AG09309 (cell line): ENCODE measurements at regions not wholly inside any gene's neighbourhood (a gene's known extent, or its start where the extent isn't known, plus 50 kb on each side); places are given as distances from the start of the nearest gene placed in this dataset.

Experiments
- DNase-seq: peaks from one replicate; pipeline ENCODE4 v3.0.0-alpha.2; 2010; ENCODE audit warnings: low read depth
- H3K4me3 ChIP-seq: 2 replicates; pipeline ENCODE4 v1.5.1; 2011; ENCODE audit warnings: mild to moderate bottlenecking, low read depth, low read length, moderate library complexity; ENCODE audit not compliant: control insufficient read depth
- CTCF ChIP-seq: IDR thresholded peaks from 2 replicates; pipeline ENCODE4 v1.5.1; 2011; ENCODE audit warnings: mild to moderate bottlenecking, low read depth, low read length, inconsistent platforms; ENCODE audit not compliant: insufficient read depth, control insufficient read depth; ENCODE audit errors: missing control alignments

- no peak for TF ChIP-seq CTCF
- no peak for DNase-seq
- no peak overlapping the region for H3K4me3 ChIP-seq
Observed at GRCh38 chr16:17606460-17606859, 135.7 kb upstream of the XYLT1 start.

GRCh38 chr16:17605784-17606183 lies 135.0 kb upstream of the XYLT1 start:
- no peak for TF ChIP-seq CTCF
- no peak for DNase-seq

GRCh38 chr16:17603626-17604025 lies 132.9 kb upstream of the XYLT1 start:
- TF ChIP-seq CTCF: no peak
- DNase-seq: no peak
- no peak overlapping the region for H3K4me3 ChIP-seq

More at GRCh38 chr16:17605784-17606183, 135.0 kb upstream of the XYLT1 start:
- no peak overlapping the region for H3K4me3 ChIP-seq

- no peak overlapping the region for H3K4me3 ChIP-seq
- DNase-seq: no peak
- no peak for TF ChIP-seq CTCF
Observed at GRCh38 chr16:17602678-17603077, 131.9 kb upstream of the XYLT1 start.

- no peak overlapping the region for H3K4me3 ChIP-seq
- TF ChIP-seq CTCF: no peak
- DNase-seq: no peak
Observed at GRCh38 chr16:17598968-17599367, 128.2 kb upstream of the XYLT1 start.

GRCh38 chr16:17591655-17592405 lies 121.1 kb upstream of the XYLT1 start:
- peak overlapping the region; percentile 21 for H3K4me3 ChIP-seq
- TF ChIP-seq CTCF: no peak
- DNase-seq: no peak
